Endothelial cell (in vitro differentiated cells): ENCODE measurements at regions not wholly inside any gene's neighbourhood (a gene's known extent, or its start where the extent isn't known, plus 50 kb on each side); places are given as distances from the start of the nearest gene placed in this dataset.
"Not testable (repeated sequence)": the region's sequence is repeated elsewhere in the genome, so short reads cannot be mapped to it uniquely, and the experiment has no call there.

Source experiments
- DNase-seq: peaks from one replicate; pipeline ENCODE4 v3.0.0; 2021; ENCODE audit warnings: low spot score
- H3K27ac Mint-ChIP-seq: one replicate; pipeline ENCODE4 v1.8.0; 2021; ENCODE audit warnings: mixed read lengths, inconsistent platforms; ENCODE audit not compliant: unreplicated experiment
- H3K27me3 Mint-ChIP-seq: one replicate; pipeline ENCODE4 v1.8.0; 2021; ENCODE audit warnings: mild to moderate bottlenecking, moderate library complexity, mixed read lengths, inconsistent platforms; ENCODE audit not compliant: unreplicated experiment
- H3K36me3 Mint-ChIP-seq: one replicate; pipeline ENCODE4 v1.8.0; 2021; ENCODE audit warnings: mild to moderate bottlenecking, low read depth, mixed read lengths, inconsistent platforms; ENCODE audit not compliant: unreplicated experiment
- H3K4me1 Mint-ChIP-seq: one replicate; pipeline ENCODE4 v1.8.0; 2021; ENCODE audit warnings: mild to moderate bottlenecking, mixed read lengths, inconsistent platforms; ENCODE audit not compliant: unreplicated experiment
- H3K4me3 Mint-ChIP-seq: one replicate; pipeline ENCODE4 v1.8.0; 2021; ENCODE audit warnings: mild to moderate bottlenecking, mixed read lengths, inconsistent platforms; ENCODE audit not compliant: unreplicated experiment
- H3K9me3 Mint-ChIP-seq: one replicate; pipeline ENCODE4 v1.8.0; 2021; ENCODE audit warnings: mixed read lengths, inconsistent platforms; ENCODE audit not compliant: unreplicated experiment
- CTCF ChIP-seq: fragments of 200-600 bp; sonication (generic); IDR thresholded peaks from one replicate; pipeline ENCODE4 v1.5.0; 2021; ENCODE audit warnings: antibody characterized with exemption; ENCODE audit not compliant: unreplicated experiment

GRCh38 chr4:66956426-66956825, 588.9 kb downstream of the CENPC start:
- peaks cover 3% of the 10 kb centered on the region for H3K36me3 Mint-ChIP-seq

GRCh38 chr4:66955784-66956183, 589.5 kb downstream of the CENPC start:
- Mint-ChIP-seq H3K36me3 (peaks cover 3% of the 10 kb centered on the region), H3K27me3 (peaks cover 2% of the 10 kb centered on the region), H3K4me1 (no peaks in the 10 kb centered on the region), H3K9me3 (no peaks in the 10 kb centered on the region), H3K27ac (no peak overlapping the region), H3K4me3 (no peak overlapping the region)
- TF ChIP-seq CTCF = no peak
- DNase-seq = no peak

More at GRCh38 chr4:66956426-66956825, 588.9 kb downstream of the CENPC start:
- H3K4me3 Mint-ChIP-seq = no peak overlapping the region
- H3K27me3 Mint-ChIP-seq = peaks cover 2% of the 10 kb centered on the region
- DNase-seq = no peak
- no peaks in the 10 kb centered on the region for H3K4me1 Mint-ChIP-seq
- no peak overlapping the region for H3K27ac Mint-ChIP-seq
- TF ChIP-seq CTCF = no peak
- H3K9me3 Mint-ChIP-seq = no peaks in the 10 kb centered on the region

GRCh38 chr4:66949419-66949818, 595.9 kb downstream of the CENPC start:
- H3K27ac Mint-ChIP-seq = peak overlapping the region; percentile 49
- H3K4me1 Mint-ChIP-seq = peaks cover 6% of the 10 kb centered on the region
- H3K4me3 Mint-ChIP-seq = no peak overlapping the region
- H3K27me3 Mint-ChIP-seq = no peaks in the 10 kb centered on the region
- DNase-seq = no peak
- TF ChIP-seq CTCF = no peak
- H3K9me3 Mint-ChIP-seq = no peaks in the 10 kb centered on the region
- H3K36me3 Mint-ChIP-seq = no peaks in the 10 kb centered on the region

GRCh38 chr4:66946761-66947160, 598.5 kb downstream of the CENPC start:
- peaks cover 6% of the 10 kb centered on the region for H3K4me1 Mint-ChIP-seq
- no peaks in the 10 kb centered on the region for H3K9me3 Mint-ChIP-seq
- TF ChIP-seq CTCF = no peak
- H3K27me3 Mint-ChIP-seq = no peaks in the 10 kb centered on the region
- DNase-seq = no peak
- no peaks in the 10 kb centered on the region for H3K36me3 Mint-ChIP-seq
- no peak overlapping the region for H3K27ac Mint-ChIP-seq
- no peak overlapping the region for H3K4me3 Mint-ChIP-seq

- Mint-ChIP-seq H3K4me1 (no peaks in the 10 kb centered on the region), H3K4me3 (no peak overlapping the region), H3K9me3 (no peaks in the 10 kb centered on the region), H3K36me3 (no peaks in the 10 kb centered on the region), H3K27ac (no peak overlapping the region), H3K27me3 (no peaks in the 10 kb centered on the region)
- no peak for TF ChIP-seq CTCF
- DNase-seq = no peak
These were observed 602.2 kb downstream of the CENPC start for GRCh38 chr4:66943112-66943511.

GRCh38 chr4:66931981-66932380, 613.3 kb downstream of the CENPC start:
- H3K4me1 Mint-ChIP-seq, H3K36me3 Mint-ChIP-seq, H3K27me3 Mint-ChIP-seq, H3K27ac Mint-ChIP-seq, DNase-seq, H3K9me3 Mint-ChIP-seq, H3K4me3 Mint-ChIP-seq: not testable (repeated sequence)
